RPMI7951 (cell line): ENCODE measurements at regions not wholly inside any gene's neighbourhood (a gene's known extent, or its start where the extent isn't known, plus 50 kb on each side); places are given as distances from the start of the nearest gene placed in this dataset.
"Not testable (repeated sequence)": the region's sequence is repeated elsewhere in the genome, so short reads cannot be mapped to it uniquely, and the experiment has no call there.

Experiments used
- DNase-seq: peaks from one replicate; pipeline ENCODE4 v3.0.0-alpha.2; 2012; ENCODE audit warnings: low read depth

DNA sequence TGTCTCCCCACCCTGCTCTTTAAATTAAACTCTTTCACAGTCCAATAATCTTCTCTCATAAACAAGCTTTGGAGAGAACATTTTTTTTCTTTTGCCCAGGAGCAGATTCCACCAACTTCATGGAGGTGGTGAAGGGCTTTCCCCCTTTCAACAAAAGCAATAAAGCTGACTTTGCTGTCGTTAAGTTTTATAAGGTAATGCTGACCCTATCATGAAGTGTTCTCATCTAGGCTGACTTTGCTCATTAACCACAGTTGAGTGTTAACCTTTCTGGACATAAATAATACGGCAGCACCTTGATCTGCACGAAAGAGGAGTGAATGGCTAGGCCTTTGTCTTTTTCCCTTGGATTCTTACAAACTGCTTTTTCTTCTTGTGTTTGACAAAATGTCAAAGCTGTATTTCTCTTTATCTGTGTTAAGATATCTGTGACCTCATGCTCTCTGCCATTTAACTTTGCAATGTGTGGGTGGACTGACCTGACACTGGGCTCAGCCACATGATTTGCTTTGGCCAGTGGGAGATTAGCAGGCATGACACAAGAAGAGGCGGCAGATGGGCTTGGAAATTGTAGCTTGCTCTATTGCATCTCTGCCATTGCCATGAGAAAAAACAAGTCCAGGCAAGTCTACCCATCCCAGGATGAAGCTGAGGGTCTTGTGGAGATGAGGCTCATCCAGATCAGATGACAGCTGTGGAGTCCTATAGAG, 470.9 kb upstream of the CCDC196 start:
- DNase-seq, result no peak

DNA sequence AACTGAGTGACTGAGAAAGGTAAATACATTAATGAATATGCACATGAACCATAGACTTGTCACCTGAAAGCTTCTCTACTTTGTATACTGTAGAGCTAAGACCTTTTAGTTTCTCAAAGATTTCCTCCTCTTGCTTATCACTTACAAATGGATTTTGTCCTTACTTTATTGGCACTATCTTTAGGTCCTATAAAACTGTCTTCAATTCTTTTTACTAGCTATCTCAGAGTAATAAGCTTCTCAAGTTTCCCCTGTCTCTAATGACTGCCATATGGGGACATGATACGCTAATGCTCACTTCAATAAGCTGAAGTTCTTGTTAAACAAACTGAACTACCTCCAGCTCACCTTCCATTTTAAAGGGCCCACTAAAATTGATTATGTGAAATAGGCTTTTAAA, 468.2 kb upstream of the CCDC196 start:
- DNase-seq, result no peak

DNA sequence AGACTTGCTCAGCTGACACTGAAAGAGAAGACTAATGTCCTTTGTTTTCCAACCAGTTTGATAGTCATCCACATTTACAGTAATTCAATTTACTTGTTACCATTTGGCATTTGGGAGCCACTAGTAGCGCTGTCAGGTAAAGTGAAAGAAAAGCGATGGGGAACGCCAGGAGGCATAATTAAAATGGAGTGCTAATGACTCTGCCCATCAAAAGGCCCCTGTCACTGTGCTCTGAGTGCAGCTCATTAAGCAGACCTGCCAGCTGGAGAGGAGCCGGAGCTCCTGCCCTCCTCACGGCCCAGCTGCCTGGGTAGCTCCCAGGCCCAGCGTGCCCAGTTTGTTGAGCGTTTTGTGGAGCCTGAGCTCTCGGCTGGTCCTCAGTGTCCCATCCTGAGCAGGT, 463.6 kb upstream of the CCDC196 start:
- no peak for DNase-seq

DNA sequence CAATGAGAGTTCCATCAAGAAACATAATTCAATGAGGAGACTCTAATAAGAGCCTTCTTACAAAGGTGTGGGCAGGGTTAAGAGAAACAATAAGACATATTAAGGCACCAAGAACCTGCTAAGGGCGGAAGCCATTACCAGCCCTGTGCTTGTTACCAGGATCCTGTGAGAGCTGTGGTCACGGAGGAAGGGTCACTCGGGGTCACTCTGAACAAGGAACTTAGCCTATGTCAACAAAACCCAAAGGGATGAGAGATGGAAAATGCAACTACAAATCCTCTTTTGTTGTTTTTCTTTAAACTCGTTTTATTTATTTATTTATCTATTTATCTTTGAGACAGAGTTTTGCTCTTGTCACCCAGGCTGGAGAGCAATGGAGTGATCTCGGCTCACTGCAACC, 460.4 kb upstream of the CCDC196 start:
- no peak for DNase-seq

- not testable (repeated sequence) for DNase-seq
These were observed 454.2 kb upstream of the CCDC196 start for GRCh38 chr14:66031981-66032380.

- DNase-seq, result no peak
These were observed 453.4 kb upstream of the CCDC196 start for GRCh38 chr14:66032800-66033199.

- DNase-seq, result no peak
These were observed 449.6 kb upstream of the CCDC196 start for GRCh38 chr14:66036547-66036946.

DNA sequence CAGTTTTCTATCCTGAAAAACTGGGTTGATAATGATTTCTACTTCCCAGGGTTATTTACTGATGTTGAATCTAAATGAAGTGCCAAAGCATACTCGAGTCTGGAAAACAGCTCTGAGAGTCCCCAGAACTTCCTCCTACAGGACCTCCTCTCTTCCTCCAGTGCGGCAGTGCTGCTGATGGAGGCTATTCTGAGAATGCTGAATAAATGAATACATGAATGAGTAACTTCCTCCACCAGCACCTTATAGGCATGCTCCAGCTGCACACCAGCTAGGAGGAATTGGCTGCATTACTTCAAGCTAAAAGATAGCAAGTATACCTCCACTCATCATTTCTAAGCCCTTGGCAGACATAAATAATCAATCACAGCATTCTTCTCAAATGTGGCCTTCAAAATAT, 448.8 kb upstream of the CCDC196 start:
- no peak for DNase-seq

DNA sequence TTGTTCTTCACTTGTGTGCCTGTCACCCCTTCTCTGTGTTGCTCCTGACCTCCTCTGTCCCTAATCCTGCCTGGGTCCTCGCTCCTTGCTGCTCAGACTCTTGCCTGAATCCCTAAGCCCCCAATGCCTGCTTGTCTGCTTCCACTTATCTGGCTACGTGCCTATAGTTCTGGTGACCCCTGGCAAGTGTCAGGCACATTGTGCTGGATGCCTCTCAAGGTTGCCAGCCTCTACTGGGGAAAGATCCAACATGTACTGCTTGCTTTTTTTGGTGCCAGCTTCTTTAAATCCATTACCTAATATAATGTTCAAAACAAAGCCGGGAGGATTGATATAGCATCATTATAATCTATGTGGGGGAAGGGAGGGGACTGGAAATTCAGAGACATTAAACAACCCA, 448.0 kb upstream of the CCDC196 start:
- DNase-seq, result no peak

GRCh38 chr14:66038618-66039017, 447.6 kb upstream of the CCDC196 start:
- peak; percentile 35 for DNase-seq

DNA sequence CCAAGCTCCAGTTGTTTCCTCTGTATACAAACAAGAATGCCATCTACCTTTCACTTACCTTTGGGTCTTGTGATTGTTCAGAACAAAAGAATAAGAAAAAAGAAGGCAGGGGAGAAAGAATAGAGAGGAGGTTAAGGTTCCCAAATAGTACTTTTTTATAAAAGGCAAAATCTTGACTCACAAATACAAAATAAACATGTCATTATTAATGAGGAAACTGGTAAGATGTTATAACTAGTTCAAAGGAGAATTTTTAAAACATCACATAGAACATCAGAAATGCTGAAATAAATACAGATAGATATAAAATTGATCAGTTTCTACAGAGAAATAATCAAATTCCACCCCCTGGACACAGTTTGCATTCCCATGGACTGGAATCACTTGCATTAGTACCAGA, 446.7 kb upstream of the CCDC196 start:
- DNase-seq, result no peak

GRCh38 chr14:66041582-66041981, 444.6 kb upstream of the CCDC196 start:
- no peak for DNase-seq

- peak; percentile 21 for DNase-seq
These were observed 442.2 kb upstream of the CCDC196 start for GRCh38 chr14:66043921-66044320.

DNA sequence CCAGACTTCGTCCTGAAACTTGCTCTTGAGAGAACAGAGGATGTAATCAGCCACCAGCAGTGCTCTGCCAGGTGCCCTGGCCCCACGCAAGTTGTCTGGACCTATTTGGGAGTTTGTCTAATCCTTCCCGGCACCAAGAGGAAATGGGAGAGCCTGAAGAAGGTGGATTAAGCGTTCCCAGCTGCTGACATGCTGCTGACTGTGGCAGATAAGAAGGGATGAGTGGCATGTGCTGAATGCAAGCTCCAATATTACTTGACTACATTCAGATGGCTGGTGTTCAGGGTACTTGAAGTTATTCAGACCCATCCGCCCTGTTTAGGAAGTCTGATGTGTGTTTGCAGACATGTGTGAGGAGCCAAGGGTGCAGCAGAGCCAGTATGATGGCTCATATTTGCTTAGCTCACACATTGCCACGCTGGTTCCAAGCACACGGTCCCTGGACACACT, 440.6 kb upstream of the CCDC196 start:
- DNase-seq, result no peak

GRCh38 chr14:66046035-66046434, 440.1 kb upstream of the CCDC196 start:
- DNase-seq, result no peak

DNA sequence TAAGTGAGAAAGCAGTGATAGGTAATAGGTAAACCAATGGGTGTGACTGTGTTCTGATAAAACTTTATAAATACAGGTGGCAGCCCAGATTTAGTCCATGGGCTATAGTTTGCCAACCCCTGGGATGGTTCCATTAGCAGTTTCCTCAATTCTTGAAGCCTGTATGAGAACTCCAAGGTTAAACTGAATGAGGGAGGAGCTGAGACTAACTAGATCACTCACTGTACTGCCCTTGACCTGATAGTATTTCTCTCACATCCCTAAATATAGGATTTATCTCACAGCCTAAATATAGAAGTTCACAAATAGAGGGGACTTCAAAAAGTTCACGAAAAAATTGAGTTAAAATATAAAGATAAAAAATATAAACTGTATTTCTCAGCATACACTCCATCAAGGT, 439.6 kb upstream of the CCDC196 start:
- no peak for DNase-seq

DNA sequence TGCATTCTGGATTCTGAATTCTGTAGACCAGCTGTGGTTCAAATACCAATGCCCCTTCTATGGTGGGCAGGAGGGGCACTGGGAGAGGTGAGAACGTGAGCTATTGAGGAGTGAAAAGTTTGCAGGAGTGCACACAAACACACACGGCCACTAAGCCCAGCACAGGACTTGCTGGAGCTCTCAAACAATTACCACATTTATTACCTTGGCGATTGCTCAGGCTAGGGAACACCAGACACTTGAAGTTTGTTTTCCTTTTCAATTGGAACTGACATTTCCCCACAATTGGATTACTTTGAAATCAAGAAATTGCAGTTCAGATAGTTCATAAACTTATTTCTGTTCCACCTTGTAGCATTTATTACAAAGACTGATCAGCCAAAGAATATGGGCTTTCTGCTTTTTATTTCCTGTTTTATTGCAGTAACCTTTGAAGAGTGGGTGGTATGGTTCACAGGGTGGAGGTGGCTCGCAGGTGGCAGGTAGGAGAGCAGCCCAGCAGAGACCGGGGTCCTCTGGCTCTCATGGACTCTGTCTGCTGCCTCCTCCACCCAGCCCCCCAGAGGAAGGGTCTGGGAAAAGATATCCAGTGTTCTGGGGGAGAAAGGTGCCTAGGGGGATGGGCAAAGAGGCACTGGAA, 429.8 kb upstream of the CCDC196 start:
- DNase-seq, result no peak

DNA sequence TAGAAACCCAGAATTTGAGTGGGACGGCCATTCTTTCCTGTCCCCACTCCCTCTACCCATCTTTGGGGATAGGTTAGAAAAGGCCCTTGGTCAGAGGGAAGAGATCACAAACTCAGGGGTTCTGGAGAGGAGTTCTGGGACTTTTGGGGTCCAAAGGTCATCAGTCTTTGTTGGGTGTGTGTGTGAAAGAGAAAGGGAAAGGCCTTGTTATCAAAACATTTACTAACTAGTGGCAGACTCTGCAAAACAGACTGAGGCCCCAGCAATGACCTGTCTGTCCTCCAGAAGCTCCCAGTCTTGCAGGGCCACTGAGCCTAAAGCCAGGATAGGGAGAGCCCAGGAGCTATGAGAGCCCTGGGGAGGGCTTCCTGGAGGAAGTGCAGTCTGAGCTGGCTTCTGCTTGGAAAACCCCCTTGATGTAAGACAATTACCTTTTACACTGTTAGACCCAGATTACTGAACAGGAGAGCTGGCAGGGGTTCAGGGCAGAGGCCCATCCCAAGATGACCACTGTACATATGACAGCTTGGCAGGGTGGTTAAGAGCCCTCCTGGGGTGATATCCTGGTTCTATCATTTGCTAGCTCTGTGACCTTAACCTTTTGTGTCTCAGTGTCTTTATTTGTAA, 429.1 kb upstream of the CCDC196 start:
- no peak for DNase-seq

- no peak for DNase-seq
These were observed 421.0 kb upstream of the CCDC196 start for GRCh38 chr14:66065188-66065587.

GRCh38 chr14:66066981-66067776, 419.0 kb upstream of the CCDC196 start:
- DNase-seq, result no peak

- DNase-seq, result no peak
These were observed 417.1 kb upstream of the CCDC196 start for GRCh38 chr14:66069036-66069435.

DNA sequence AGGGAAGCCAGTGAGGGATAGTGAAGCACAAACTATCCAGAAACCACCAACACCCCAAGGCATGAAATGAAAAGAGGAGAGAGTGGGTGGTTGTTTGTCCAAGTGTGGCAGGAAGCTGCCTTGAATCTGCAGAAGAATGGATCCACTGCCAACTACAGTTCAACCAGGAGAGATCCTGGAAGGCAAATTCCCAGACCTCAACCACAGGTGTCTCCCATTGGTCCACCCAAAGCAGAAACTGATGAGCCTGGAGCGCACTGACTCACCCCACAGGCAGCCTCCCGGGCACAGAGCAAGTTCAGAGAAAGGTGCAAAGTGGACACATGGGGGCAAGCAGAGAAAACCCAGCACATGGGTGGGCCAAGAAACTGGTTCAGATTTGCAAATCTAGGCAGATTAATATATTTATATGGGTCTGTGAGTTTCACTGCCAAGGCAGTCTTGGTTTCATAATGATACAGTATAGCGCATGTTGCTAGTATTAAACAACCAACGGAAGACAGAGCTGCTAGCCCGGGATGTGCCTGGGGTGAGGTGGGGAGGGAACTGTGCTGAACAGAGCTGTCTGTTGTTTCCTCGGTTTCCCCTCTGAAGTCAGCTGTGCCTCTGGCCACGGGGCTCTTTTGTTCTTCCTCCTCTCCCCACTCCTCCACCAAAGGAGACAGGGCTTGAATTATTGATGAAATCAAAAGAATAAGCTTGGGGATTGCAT, 416.2 kb upstream of the CCDC196 start:
- peak; percentile 40 for DNase-seq
